ENCODE measurements at regions not wholly inside any gene's neighbourhood (a gene's known extent, or its start where the extent isn't known, plus 50 kb on each side); places are given as distances from the start of the nearest gene placed in this dataset.

- ATAC-seq (ENCODE audit: poor library complexity) (no peak), DNase-seq (no peak)
- intact Hi-C loops (cut with DNase I), result no loop called here
Measured at GRCh38 chr4:32037399-32037798, 1317.2 kb downstream of the PCDH7 start.

GRCh38 chr4:32042486-32043247 lies 1322.5 kb downstream of the PCDH7 start:
- DNase-seq (no peak), ATAC-seq (ENCODE audit: poor library complexity) (no peak)
- intact Hi-C loops (cut with DNase I), result no loop called here

- intact Hi-C loops (cut with DNase I), result no loop called here
- no peak for ATAC-seq (ENCODE audit: poor library complexity)
- no peak for DNase-seq
Measured at GRCh38 chr4:32043248-32043633, 1323.1 kb downstream of the PCDH7 start.

GRCh38 chr4:32061916-32062315 lies 1341.7 kb downstream of the PCDH7 start:
- intact Hi-C loops (cut with DNase I), result no loop called here
- DNase-seq (no peak), ATAC-seq (ENCODE audit: poor library complexity) (no peak)

- DNase-seq (no peak), ATAC-seq (ENCODE audit: poor library complexity) (no peak)
- intact Hi-C loops (cut with DNase I), result no loop called here
Measured at GRCh38 chr4:32073542-32073941, 1353.4 kb downstream of the PCDH7 start.

GRCh38 chr4:32087211-32087610 lies 1367.0 kb downstream of the PCDH7 start:
- ATAC-seq (ENCODE audit: poor library complexity) (no peak), DNase-seq (no peak)
- intact Hi-C loops (cut with DNase I), result no loop called here

- intact Hi-C loops (cut with DNase I), result no loop called here
- DNase-seq, result no peak
- ATAC-seq (ENCODE audit: poor library complexity), result no peak
Measured at GRCh38 chr4:32094987-32095386, 1374.8 kb downstream of the PCDH7 start.

GRCh38 chr4:32102896-32103295 lies 1382.7 kb downstream of the PCDH7 start:
- ATAC-seq (ENCODE audit: poor library complexity), result no peak

GRCh38 chr4:32106767-32107166 lies 1386.6 kb downstream of the PCDH7 start:
- ATAC-seq (ENCODE audit: poor library complexity), result no peak
- intact Hi-C loops (cut with DNase I), result no loop called here
- no peak for DNase-seq

More at GRCh38 chr4:32102896-32103295, 1382.7 kb downstream of the PCDH7 start:
- DNase-seq, result no peak
- intact Hi-C loops (cut with DNase I), result no loop called here

GRCh38 chr4:32112891-32113290 lies 1392.7 kb downstream of the PCDH7 start:
- ATAC-seq (ENCODE audit: poor library complexity), result no peak
- intact Hi-C loops (cut with DNase I), result no loop called here
- DNase-seq, result no peak

- intact Hi-C loops (cut with DNase I), result no loop called here
- DNase-seq, result no peak
Measured at GRCh38 chr4:32117693-32118092, 1397.5 kb downstream of the PCDH7 start.

GRCh38 chr4:32119907-32120306 lies 1399.7 kb downstream of the PCDH7 start:
- intact Hi-C loops (cut with DNase I), result no loop called here
- DNase-seq (no peak), ATAC-seq (ENCODE audit: poor library complexity) (no peak)

More at GRCh38 chr4:32117693-32118092, 1397.5 kb downstream of the PCDH7 start:
- no peak for ATAC-seq (ENCODE audit: poor library complexity)

- DNase-seq (no peak), ATAC-seq (ENCODE audit: poor library complexity) (no peak)
- intact Hi-C loops (cut with DNase I), result no loop called here
Measured at GRCh38 chr4:32128549-32128948, 1408.4 kb downstream of the PCDH7 start.

GRCh38 chr4:32129967-32130366 lies 1409.8 kb downstream of the PCDH7 start:
- DNase-seq (no peak), ATAC-seq (ENCODE audit: poor library complexity) (no peak)
- intact Hi-C loops (cut with DNase I), result no loop called here

- DNase-seq, result no peak
- intact Hi-C loops (cut with DNase I), result no loop called here
- ATAC-seq (ENCODE audit: poor library complexity), result no peak
Measured at GRCh38 chr4:32133141-32133540, 1413.0 kb downstream of the PCDH7 start.

GRCh38 chr4:32133734-32134133 lies 1413.6 kb downstream of the PCDH7 start:
- ATAC-seq (ENCODE audit: poor library complexity) (no peak), DNase-seq (no peak)
- intact Hi-C loops (cut with DNase I), result no loop called here

GRCh38 chr4:32135642-32136041 lies 1415.5 kb downstream of the PCDH7 start:
- no peak for DNase-seq
- intact Hi-C loops (cut with DNase I), result no loop called here

GRCh38 chr4:32136081-32136787 lies 1416.1 kb downstream of the PCDH7 start:
- DNase-seq (no peak), ATAC-seq (ENCODE audit: poor library complexity) (no peak)
- intact Hi-C loops (cut with DNase I), result no loop called here

More at GRCh38 chr4:32135642-32136041, 1415.5 kb downstream of the PCDH7 start:
- ATAC-seq (ENCODE audit: poor library complexity), result no peak

GRCh38 chr4:32140636-32141035 lies 1420.5 kb downstream of the PCDH7 start:
- ATAC-seq (ENCODE audit: poor library complexity) (no peak), DNase-seq (no peak)
- intact Hi-C loops (cut with DNase I), result no loop called here

- DNase-seq (no peak), ATAC-seq (ENCODE audit: poor library complexity) (no peak)
- intact Hi-C loops (cut with DNase I), result no loop called here
Measured at GRCh38 chr4:32142075-32142474, 1421.9 kb downstream of the PCDH7 start.
